Esophagus muscularis mucosa (tissue), 4 donors: ENCODE measurements at regions not wholly inside any gene's neighbourhood (a gene's known extent, or its start where the extent isn't known, plus 50 kb on each side); places are given as distances from the start of the nearest gene placed in this dataset.

Experiments
- CTCF ChIP-seq, 3 experiments: fragments of 200-600 bp in 2 of 3; fragments of 450-650 bp in 1 of 3; sonication (generic) in 2 of 3; IDR thresholded peaks; one replicate each; pipeline ENCODE4 v1.5.1; 2017 to 2019; ENCODE audit warnings: antibody characterized with exemption in 3 of 3, mild to moderate bottlenecking in 2 of 3, moderate library complexity in 1 of 3
- EP300 ChIP-seq: sonication (generic); formaldehyde crosslinking; IDR thresholded peaks from one replicate; pipeline ENCODE4 v1.6.1; 2017; ENCODE audit warnings: antibody characterized with exemption
- POLR2AphosphoS5 ChIP-seq, 2 donors: sonication (generic); formaldehyde crosslinking; IDR thresholded peaks; one replicate each; pipeline ENCODE4 v1.6.1; 2017; ENCODE audit warnings: antibody characterized with exemption in 2 of 2

- TF ChIP-seq EP300 (no peak), POLR2AphosphoS5 (IDR thresholded peaks at IDR 0.05) (no peak), CTCF (IDR thresholded peaks at IDR 0.05) (no peak)
Measured at GRCh38 chr4:53931461-53931961, 132.9 kb downstream of the CHIC2 start.
